BJ (cell line): ENCODE measurements at regions not wholly inside any gene's neighbourhood (a gene's known extent, or its start where the extent isn't known, plus 50 kb on each side); places are given as distances from the start of the nearest gene placed in this dataset.

Experiments used
- CTCF ChIA-PET: fragments of 350-600 bp; formaldehyde crosslinking; extraction: SDS; loops from one replicate; lab custom pipeline; 2021; ENCODE audit warnings: antibody characterized with exemption, inconsistent platforms; lab: Yijun Ruan, JAX
- POLR2A ChIA-PET: fragments of 300-600 bp; sonication (Branson Sonifier 250); formaldehyde crosslinking; extraction: SDS; loops from one replicate; lab custom pipeline; 2021; ENCODE audit warnings: antibody characterized with exemption; lab: Charles Lee
- DNase-seq: peaks from one replicate; pipeline ENCODE4 v3.0.0-alpha.2; 2011; ENCODE audit warnings: low read depth
- H3K27me3 ChIP-seq: 2 replicates; pipeline ENCODE4 v1.6.0; 2011; ENCODE audit warnings: low read length; ENCODE audit not compliant: control insufficient read depth, insufficient read depth
- H3K36me3 ChIP-seq: 2 replicates; pipeline ENCODE4 v1.5.1; 2011; ENCODE audit warnings: low read length; ENCODE audit not compliant: control insufficient read depth, insufficient read depth
- H3K4me3 ChIP-seq: 2 replicates; pipeline ENCODE4 v1.5.1; 2011; ENCODE audit warnings: low read depth, mild to moderate bottlenecking, control low read depth, low read length
- CTCF ChIP-seq: IDR thresholded peaks from 2 replicates; pipeline ENCODE4 v1.5.1; 2011; ENCODE audit warnings: low read depth, mild to moderate bottlenecking, control low read depth, inconsistent platforms, low read length, moderate library complexity; ENCODE audit not compliant: insufficient read depth

- no peaks in the 10 kb centered on the region for H3K27me3 ChIP-seq
- TF ChIP-seq CTCF, result no peak
- no peak overlapping the region for H3K4me3 ChIP-seq
- H3K36me3 ChIP-seq, result no peaks in the 10 kb centered on the region
- POLR2A ChIA-PET, result no interaction called here
- CTCF ChIA-PET, result no interaction called here
- no peak for DNase-seq
Measured at GRCh38 chr7:53771701-53772100, 736.3 kb downstream of the POM121L12 start.

DNA sequence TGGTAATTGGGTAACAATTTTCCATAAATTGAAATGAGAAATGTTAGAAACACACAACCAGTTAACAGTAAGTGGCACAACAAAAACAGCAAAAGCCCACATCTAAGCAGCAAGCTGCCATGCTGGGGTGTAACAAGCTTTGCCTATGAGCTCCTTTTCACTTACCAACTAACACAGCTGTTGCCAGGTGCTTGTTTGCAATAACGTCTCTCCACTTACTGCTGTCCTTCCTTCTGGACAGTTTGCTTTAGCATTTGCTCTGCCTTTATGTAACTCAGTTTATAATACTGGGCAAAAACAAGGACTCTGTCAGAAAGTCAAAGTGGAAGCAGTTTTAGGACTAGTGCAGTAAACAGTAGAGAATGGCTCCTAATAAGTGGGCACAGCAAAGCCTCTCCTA lies 740.9 kb downstream of the POM121L12 start:
- ChIA-PET POLR2A (no interaction called here), CTCF (no interaction called here)
- no peaks in the 10 kb centered on the region for H3K36me3 ChIP-seq
- no peaks in the 10 kb centered on the region for H3K27me3 ChIP-seq
- TF ChIP-seq CTCF, result no peak
- H3K4me3 ChIP-seq, result no peak overlapping the region
- no peak for DNase-seq

- no peak for TF ChIP-seq CTCF
- POLR2A ChIA-PET, result no interaction called here
Measured at GRCh38 chr7:53789741-53790140, 752.4 kb upstream of the VSTM2A start.

DNA sequence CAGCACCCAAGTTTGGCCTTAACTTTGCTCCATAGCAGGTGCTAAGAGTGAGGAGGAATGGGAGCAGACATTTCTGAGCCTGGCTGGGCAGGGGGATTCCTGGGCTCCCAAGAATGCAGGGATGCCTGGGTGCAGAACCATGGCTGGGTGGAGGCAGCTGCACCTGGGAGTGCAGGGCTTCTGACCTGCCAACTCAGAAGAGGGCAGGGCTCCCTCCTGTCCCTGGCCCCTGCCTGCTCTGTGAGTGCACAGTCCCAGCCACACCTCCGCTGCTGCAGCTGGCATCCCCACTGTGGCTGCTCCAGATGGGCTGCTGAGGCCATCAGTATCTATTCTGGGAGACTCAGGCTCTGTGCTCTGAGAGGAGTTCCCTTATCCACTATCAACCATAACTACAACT lies 747.4 kb upstream of the VSTM2A start:
- Histone ChIP-seq H3K36me3 (no peaks in the 10 kb centered on the region), H3K27me3 (no peaks in the 10 kb centered on the region), H3K4me3 (no peak overlapping the region)
- no peak for TF ChIP-seq CTCF
- POLR2A ChIA-PET, result no interaction called here
- CTCF ChIA-PET, result no interaction called here
- no peak for DNase-seq

More at GRCh38 chr7:53789741-53790140, 752.4 kb upstream of the VSTM2A start:
- no peaks in the 10 kb centered on the region for H3K27me3 ChIP-seq
- CTCF ChIA-PET, result no interaction called here
- H3K36me3 ChIP-seq, result no peaks in the 10 kb centered on the region
- no peak for DNase-seq
- H3K4me3 ChIP-seq, result no peak overlapping the region

DNA sequence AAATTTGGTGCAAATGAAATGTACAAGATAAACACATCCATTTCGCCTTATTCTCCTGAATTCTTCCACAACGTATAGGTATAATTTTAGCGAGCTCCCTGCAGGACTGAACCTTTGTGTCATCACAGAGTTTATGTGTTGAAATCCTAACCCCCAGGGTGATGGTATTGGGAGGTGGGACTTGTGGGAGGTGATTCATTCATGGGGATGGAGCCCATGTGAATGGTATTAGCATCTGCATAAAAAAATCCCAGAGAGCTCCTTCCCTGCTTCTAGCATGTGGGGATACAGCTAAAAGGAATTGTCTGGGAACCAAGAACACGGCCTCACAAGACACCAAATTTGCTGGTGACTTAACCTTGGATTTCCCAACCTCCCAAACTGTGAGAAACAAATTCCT lies 741.4 kb upstream of the VSTM2A start:
- H3K27me3 ChIP-seq, result no peaks in the 10 kb centered on the region
- TF ChIP-seq CTCF, result no peak
- no peak for DNase-seq
- H3K4me3 ChIP-seq, result no peak overlapping the region
- no peaks in the 10 kb centered on the region for H3K36me3 ChIP-seq
- CTCF ChIA-PET, result no interaction called here
- POLR2A ChIA-PET, result no interaction called here
